ENCODE measurements at regions not wholly inside any gene's neighbourhood (a gene's known extent, or its start where the extent isn't known, plus 50 kb on each side); places are given as distances from the start of the nearest gene placed in this dataset.

DNA sequence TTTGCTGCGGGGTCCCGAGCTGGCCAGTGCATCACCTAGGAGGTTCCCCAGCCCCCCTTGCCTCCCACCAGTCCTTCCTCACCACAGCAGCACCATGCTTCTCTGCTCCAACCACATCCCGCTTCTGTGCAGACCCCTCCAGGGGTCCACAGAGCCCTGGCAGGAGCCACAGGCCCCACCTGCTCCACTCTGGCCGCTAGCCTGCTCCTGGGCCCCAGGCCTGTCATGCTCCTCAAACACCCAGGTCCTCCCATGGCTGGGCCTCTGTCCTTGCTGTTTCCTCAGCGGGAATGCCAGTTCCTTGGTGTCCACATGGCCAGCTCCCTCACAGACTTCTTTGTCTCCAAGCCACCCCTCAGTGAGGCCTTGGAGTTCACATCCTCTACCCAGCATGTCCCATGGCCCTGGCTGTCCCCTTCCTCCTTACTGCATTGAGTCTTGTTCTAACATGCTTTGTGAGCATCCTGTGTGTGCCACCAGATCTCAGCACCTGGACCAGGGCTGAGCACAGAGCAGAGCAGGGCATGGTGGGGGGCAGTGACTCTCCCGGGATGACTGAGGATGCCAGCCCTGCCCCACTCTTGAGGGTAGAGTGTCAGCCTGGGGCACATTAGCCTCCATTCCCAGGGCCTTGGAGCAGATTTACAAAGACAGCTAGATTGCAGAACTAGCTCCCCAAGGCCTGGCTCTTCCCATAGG is 201.0 kb upstream of the HS6ST1 start:
- TF ChIP-seq EZH2phosphoT487 (conservative IDR thresholded peaks at IDR 0.05; ENCODE audit: low read length) = no peak
- TF ChIP-seq, protein P1, sequence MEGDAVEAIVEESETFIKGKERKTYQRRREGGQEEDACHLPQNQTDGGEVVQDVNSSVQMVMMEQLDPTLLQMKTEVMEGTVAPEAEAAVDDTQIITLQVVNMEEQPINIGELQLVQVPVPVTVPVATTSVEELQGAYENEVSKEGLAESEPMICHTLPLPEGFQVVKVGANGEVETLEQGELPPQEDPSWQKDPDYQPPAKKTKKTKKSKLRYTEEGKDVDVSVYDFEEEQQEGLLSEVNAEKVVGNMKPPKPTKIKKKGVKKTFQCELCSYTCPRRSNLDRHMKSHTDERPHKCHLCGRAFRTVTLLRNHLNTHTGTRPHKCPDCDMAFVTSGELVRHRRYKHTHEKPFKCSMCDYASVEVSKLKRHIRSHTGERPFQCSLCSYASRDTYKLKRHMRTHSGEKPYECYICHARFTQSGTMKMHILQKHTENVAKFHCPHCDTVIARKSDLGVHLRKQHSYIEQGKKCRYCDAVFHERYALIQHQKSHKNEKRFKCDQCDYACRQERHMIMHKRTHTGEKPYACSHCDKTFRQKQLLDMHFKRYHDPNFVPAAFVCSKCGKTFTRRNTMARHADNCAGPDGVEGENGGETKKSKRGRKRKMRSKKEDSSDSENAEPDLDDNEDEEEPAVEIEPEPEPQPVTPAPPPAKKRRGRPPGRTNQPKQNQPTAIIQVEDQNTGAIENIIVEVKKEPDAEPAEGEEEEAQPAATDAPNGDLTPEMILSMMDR (IDR thresholded peaks at IDR 0.05; ENCODE audit: insufficient read depth, low read length, poor library complexity, severe bottlenecking) = no peak
- Histone ChIP-seq H3K9ac (ENCODE audit: low read length) (no peak overlapping the region), H2AFZ (ENCODE audit: low read depth, low read length, severe bottlenecking) (no peak overlapping the region), H3K79me2 (ENCODE audit: insufficient read depth, low read length) (no peaks in the 10 kb centered on the region), H3K27ac (ENCODE audit: low read depth, low read length) (no peak overlapping the region), H3K36me3 (ENCODE audit: low read length) (no peaks in the 10 kb centered on the region), H3K4me2 (ENCODE audit: low read depth, low read length, poor library complexity, severe bottlenecking) (no peak overlapping the region), H3K9me3 (ENCODE audit: insufficient read depth, low read length) (no peaks in the 10 kb centered on the region), H3K4me3 (ENCODE audit: insufficient read depth, low read length, poor library complexity, severe bottlenecking) (no peak overlapping the region), H4K20me1 (ENCODE audit: low read depth, low read length) (no peaks in the 10 kb centered on the region), H3K9me2 (replicated peaks; ENCODE audit: insufficient read depth, low read length) (no peaks in the 10 kb centered on the region), H3F3A (ENCODE audit: insufficient read depth) (no peaks in the 10 kb centered on the region), H3K27me3 (ENCODE audit: low read length) (no peaks in the 10 kb centered on the region)

- H3K4me2 ChIP-seq (ENCODE audit: low read depth, low read length, poor library complexity, severe bottlenecking) = no peak overlapping the region
Observed at GRCh38 chr2:128520340-128520739, 201.7 kb upstream of the HS6ST1 start.

GRCh38 chr2:128520791-128521190 is 202.1 kb upstream of the HS6ST1 start:
- no peaks in the 10 kb centered on the region for H3K9me2 ChIP-seq (replicated peaks; ENCODE audit: insufficient read depth, low read length)
- no peaks in the 10 kb centered on the region for H4K20me1 ChIP-seq (ENCODE audit: low read depth, low read length)
- H3K27me3 ChIP-seq (ENCODE audit: low read length) = no peaks in the 10 kb centered on the region
- H3F3A ChIP-seq (ENCODE audit: insufficient read depth) = no peaks in the 10 kb centered on the region
- H3K9ac ChIP-seq (ENCODE audit: low read length) = no peak overlapping the region
- H3K4me2 ChIP-seq (ENCODE audit: low read depth, low read length, poor library complexity, severe bottlenecking) = no peak overlapping the region
- no peak overlapping the region for H3K27ac ChIP-seq (ENCODE audit: low read depth, low read length)
- no peaks in the 10 kb centered on the region for H3K9me3 ChIP-seq (ENCODE audit: insufficient read depth, low read length)
- H3K79me2 ChIP-seq (ENCODE audit: insufficient read depth, low read length) = no peaks in the 10 kb centered on the region
- TF ChIP-seq, protein P1 (IDR thresholded peaks at IDR 0.05; ENCODE audit: insufficient read depth, low read length, poor library complexity, severe bottlenecking) = no peak
- TF ChIP-seq EZH2phosphoT487 (conservative IDR thresholded peaks at IDR 0.05; ENCODE audit: low read length) = no peak
- no peaks in the 10 kb centered on the region for H3K36me3 ChIP-seq (ENCODE audit: low read length)
- H2AFZ ChIP-seq (ENCODE audit: low read depth, low read length, severe bottlenecking) = no peak overlapping the region
- no peak overlapping the region for H3K4me3 ChIP-seq (ENCODE audit: insufficient read depth, low read length, poor library complexity, severe bottlenecking)

More at GRCh38 chr2:128520340-128520739, 201.7 kb upstream of the HS6ST1 start:
- Histone ChIP-seq H3K9me3 (ENCODE audit: insufficient read depth, low read length) (no peaks in the 10 kb centered on the region), H4K20me1 (ENCODE audit: low read depth, low read length) (no peaks in the 10 kb centered on the region), H3K79me2 (ENCODE audit: insufficient read depth, low read length) (no peaks in the 10 kb centered on the region), H3K4me3 (ENCODE audit: insufficient read depth, low read length, poor library complexity, severe bottlenecking) (no peak overlapping the region), H2AFZ (ENCODE audit: low read depth, low read length, severe bottlenecking) (no peak overlapping the region), H3K9ac (ENCODE audit: low read length) (no peak overlapping the region), H3K27ac (ENCODE audit: low read depth, low read length) (no peak overlapping the region), H3K27me3 (ENCODE audit: low read length) (no peaks in the 10 kb centered on the region), H3K9me2 (replicated peaks; ENCODE audit: insufficient read depth, low read length) (no peaks in the 10 kb centered on the region), H3K36me3 (ENCODE audit: low read length) (no peaks in the 10 kb centered on the region), H3F3A (ENCODE audit: insufficient read depth) (no peaks in the 10 kb centered on the region)
- TF ChIP-seq, protein P1 (IDR thresholded peaks at IDR 0.05; ENCODE audit: insufficient read depth, low read length, poor library complexity, severe bottlenecking) = no peak
- TF ChIP-seq EZH2phosphoT487 (conservative IDR thresholded peaks at IDR 0.05; ENCODE audit: low read length) = no peak
